Retinal pigment epithelial cell (primary cell): ENCODE measurements at regions not wholly inside any gene's neighbourhood (a gene's known extent, or its start where the extent isn't known, plus 50 kb on each side); places are given as distances from the start of the nearest gene placed in this dataset.
A peak's percentile ranks its signal among the peaks of the same experiment; 100 is the strongest.
"Not testable (repeated sequence)": the region's sequence is repeated elsewhere in the genome, so short reads cannot be mapped to it uniquely, and the experiment has no call there.

Experiments
- DNase-seq: peaks from one replicate; pipeline ENCODE4 v3.0.0-alpha.2; 2010; ENCODE audit warnings: low read depth
- H3K4me3 ChIP-seq: 2 replicates; pipeline ENCODE4 v1.5.1; 2011; ENCODE audit warnings: mild to moderate bottlenecking, low read length, control low read depth, moderate library complexity
- CTCF ChIP-seq: conservative IDR thresholded peaks from 2 replicates; pipeline ENCODE4 v1.5.1; 2011; ENCODE audit warnings: low read depth, low read length, control low read depth, inconsistent platforms

GRCh38 chr20:58033026-58033536 lies 195.4 kb downstream of the ANKRD60 start:
- no peak for DNase-seq
- no peak for TF ChIP-seq CTCF
- H3K4me3 ChIP-seq: no peak overlapping the region

- no peak for TF ChIP-seq CTCF
- no peak overlapping the region for H3K4me3 ChIP-seq
- no peak for DNase-seq
Measured at GRCh38 chr20:58032599-58032998, 195.9 kb downstream of the ANKRD60 start.

- H3K4me3 ChIP-seq, DNase-seq: not testable (repeated sequence)
Measured at GRCh38 chr20:58031350-58031749, 197.1 kb downstream of the ANKRD60 start.

- DNase-seq: no peak
- TF ChIP-seq CTCF: peak; percentile 41
- no peak overlapping the region for H3K4me3 ChIP-seq
Measured at GRCh38 chr20:58028123-58028522, 200.3 kb downstream of the ANKRD60 start.

- no peak overlapping the region for H3K4me3 ChIP-seq
- DNase-seq: no peak
- no peak for TF ChIP-seq CTCF
Measured at GRCh38 chr20:58026361-58026760, 202.1 kb downstream of the ANKRD60 start.

GRCh38 chr20:58025233-58025632 lies 203.2 kb downstream of the ANKRD60 start:
- no peak overlapping the region for H3K4me3 ChIP-seq
- no peak for TF ChIP-seq CTCF
- DNase-seq: no peak

GRCh38 chr20:58024241-58024721 lies 204.2 kb downstream of the ANKRD60 start:
- TF ChIP-seq CTCF: no peak
- no peak for DNase-seq
- no peak overlapping the region for H3K4me3 ChIP-seq

- DNase-seq: no peak
- no peak overlapping the region for H3K4me3 ChIP-seq
- TF ChIP-seq CTCF: no peak
Measured at GRCh38 chr20:58023781-58024180, 204.7 kb downstream of the ANKRD60 start.
